Cardiac fibroblast (primary cell): ENCODE measurements at regions not wholly inside any gene's neighbourhood (a gene's known extent, or its start where the extent isn't known, plus 50 kb on each side); places are given as distances from the start of the nearest gene placed in this dataset.

Source experiments
- DNase-seq, 2 donors: peaks; one replicate each; pipeline versions ENCODE4 v3.0.0 to v3.0.0-alpha.2; 2010; ENCODE audit warnings: low read depth in 2 of 2
- H3K4me3 ChIP-seq, 2 donors: replicated peaks in 1 of 2; 1 replicate in 1 of 2; 2 replicates in 1 of 2; pipeline ENCODE4 v1.5.1; 2011; ENCODE audit warnings: low read depth in 2 of 2, low read length in 2 of 2, mild to moderate bottlenecking in 2 of 2, moderate library complexity in 1 of 2
- CTCF ChIP-seq: IDR thresholded peaks from one replicate; pipeline ENCODE4 v1.5.1; 2011; ENCODE audit warnings: low read depth, mild to moderate bottlenecking, low read length, inconsistent platforms

DNA sequence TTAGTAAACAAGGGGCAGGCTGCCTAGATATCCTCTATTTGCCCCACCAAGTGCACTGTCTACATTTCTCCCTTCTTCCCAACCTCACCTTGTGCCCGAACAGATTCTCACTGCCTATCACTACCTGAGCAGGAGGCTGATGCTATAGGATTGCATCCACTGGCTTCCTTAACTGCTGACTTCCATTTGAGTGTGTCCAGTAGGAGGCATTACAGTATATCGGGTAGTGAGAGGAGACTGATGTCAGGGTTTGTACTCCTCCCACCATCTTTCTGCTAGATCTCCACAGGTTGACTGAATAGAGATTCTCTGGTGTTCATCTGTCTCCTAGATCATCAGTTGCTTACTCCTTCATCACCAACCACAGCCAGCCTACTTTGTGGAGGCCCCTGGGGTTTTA lies 796.3 kb downstream of the LRRIQ3 start:
- DNase-seq = no peak
- no peak for TF ChIP-seq CTCF

GRCh38 chr1:73382966-73383365 lies 815.0 kb downstream of the LRRIQ3 start:
- TF ChIP-seq CTCF = no peak
- H3K4me3 ChIP-seq = no peak overlapping the region
- no peak for DNase-seq

More for the DNA sequence above, 796.3 kb downstream of the LRRIQ3 start:
- no peak overlapping the region for H3K4me3 ChIP-seq

GRCh38 chr1:73366734-73367413 lies 831.1 kb downstream of the LRRIQ3 start:
- TF ChIP-seq CTCF = no peak
- H3K4me3 ChIP-seq = no peak overlapping the region
- no peak for DNase-seq

DNA sequence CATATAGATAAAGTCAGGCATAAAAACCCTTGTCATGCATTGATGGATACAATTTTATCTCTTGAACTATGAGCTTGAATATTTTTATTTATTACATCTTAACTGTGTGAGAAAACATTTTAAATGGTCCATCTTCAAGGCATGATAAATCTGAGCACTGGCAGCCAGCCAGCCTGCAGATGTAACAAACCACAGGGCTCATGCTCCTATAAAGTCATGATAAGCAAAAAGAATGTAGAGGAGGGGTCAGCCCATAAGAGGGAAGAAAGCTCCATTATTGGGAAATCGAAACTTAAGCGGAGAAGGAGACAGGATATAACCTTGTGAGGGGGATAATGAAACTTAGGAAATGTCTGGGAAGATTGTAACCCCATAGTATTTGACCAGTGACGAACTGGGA lies 839.0 kb downstream of the LRRIQ3 start:
- no peak for TF ChIP-seq CTCF
- no peak for DNase-seq
- H3K4me3 ChIP-seq = no peak overlapping the region

DNA sequence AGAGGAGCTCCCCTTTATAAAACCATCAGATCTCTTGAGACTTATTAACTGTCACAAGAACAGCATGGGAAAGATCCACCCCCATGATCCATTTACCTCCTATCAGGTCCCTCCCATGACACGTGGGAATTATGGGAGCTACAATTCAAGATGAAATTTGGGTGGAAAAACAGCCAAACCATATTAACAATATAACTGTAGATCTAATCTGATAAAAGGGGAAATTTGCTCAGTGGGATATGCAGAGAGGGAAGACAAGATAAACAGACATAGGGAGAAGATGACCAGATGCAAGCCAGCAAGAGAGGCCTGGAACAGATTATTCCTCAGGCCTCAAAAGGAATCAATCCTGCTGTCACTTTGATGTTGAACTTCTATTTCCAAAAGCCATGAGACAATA lies 841.5 kb downstream of the LRRIQ3 start:
- TF ChIP-seq CTCF = no peak
- no peak for DNase-seq
- H3K4me3 ChIP-seq = no peak overlapping the region

DNA sequence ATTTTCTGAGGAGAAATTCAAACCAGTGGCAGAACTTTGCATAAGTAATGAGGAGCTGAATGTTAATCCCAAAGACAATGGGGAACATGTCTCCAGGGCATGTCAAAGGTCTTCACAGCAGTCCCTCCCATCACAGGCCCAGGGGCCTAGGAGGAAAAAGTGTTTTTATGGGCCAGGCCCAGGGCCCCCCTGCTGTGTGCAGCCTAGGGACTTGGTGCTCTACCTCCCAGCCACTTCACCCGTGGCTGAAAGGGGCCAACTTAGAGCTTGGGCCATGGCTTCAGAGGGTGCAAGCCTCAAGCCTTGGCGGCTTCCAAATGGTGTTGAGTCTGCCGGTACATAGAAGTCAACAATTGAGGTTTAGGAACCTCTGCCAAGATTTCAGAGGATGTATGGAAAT lies 854.0 kb downstream of the LRRIQ3 start:
- no peak overlapping the region for H3K4me3 ChIP-seq
- no peak for DNase-seq
- TF ChIP-seq CTCF = no peak
